GM18517 (cell line): ENCODE measurements at regions not wholly inside any gene's neighbourhood (a gene's known extent, or its start where the extent isn't known, plus 50 kb on each side); places are given as distances from the start of the nearest gene placed in this dataset.

Experiments used
- ATAC-seq: cut with Tn5 transposase; IDR thresholded peaks from one replicate; pipeline ENCODE4 v1.9.1; 2021; ENCODE audit warnings: mild to moderate bottlenecking, moderate library complexity; ENCODE audit not compliant: unreplicated experiment

DNA sequence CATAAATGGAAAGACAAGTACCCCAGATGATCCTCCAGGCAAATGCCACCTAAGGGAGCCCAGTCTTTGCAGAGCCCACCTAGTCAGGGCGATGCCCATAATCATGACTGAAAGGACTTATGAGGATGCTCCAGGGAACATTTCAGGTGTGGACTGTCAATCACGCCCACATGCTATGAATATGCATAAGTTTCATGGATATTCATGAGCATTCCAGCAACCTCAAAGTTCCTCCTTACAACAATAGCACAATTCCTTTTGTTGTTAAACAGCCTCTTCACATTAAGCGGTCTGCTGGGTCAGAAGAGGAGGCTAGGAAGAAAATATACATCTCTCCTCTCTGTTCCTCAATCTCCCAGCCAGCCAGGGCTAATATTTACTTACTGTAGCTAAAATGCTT lies 161.6 kb downstream of the C5orf15 start:
- ATAC-seq: no peak

DNA sequence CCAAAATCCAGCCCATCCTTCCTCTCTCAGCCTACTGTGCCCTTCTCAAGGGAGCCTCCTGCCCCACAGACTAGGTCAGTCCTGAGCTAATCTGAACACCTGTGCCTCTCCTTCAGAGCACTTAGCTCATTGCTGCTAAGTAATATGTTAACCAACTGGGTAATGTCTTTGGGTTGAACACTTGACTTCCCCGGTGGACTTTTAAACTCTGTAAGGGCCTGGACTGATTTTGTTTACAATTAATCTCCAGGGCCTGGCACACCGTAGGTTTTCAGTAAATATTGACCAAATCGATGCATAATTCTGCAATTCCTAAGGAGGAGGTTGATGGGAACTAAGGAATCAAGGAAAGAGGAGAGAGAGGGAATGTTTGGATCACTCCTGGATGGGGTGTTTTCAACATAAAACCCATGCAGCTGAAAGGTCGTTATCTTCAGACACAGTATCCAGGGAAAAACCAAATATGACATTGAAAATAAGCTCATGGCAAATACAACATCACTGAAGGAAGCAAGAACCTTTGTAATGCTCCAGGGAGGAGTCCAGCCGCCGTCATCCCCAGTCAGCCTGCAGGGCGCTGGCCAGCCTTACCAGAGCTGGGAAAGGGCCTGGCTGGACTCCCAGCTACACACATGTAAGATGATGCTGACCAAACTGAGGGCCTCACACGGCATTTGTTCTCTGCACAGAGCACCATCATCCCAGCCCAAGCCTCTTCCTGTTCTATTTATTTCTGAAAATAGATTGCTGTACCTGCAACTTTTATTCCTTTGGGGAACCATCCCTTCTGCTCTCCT lies 166.3 kb downstream of the C5orf15 start:
- ATAC-seq: no peak

- no peak for ATAC-seq
Observed at GRCh38 chr5:133801431-133801830, 167.0 kb downstream of the C5orf15 start.

DNA sequence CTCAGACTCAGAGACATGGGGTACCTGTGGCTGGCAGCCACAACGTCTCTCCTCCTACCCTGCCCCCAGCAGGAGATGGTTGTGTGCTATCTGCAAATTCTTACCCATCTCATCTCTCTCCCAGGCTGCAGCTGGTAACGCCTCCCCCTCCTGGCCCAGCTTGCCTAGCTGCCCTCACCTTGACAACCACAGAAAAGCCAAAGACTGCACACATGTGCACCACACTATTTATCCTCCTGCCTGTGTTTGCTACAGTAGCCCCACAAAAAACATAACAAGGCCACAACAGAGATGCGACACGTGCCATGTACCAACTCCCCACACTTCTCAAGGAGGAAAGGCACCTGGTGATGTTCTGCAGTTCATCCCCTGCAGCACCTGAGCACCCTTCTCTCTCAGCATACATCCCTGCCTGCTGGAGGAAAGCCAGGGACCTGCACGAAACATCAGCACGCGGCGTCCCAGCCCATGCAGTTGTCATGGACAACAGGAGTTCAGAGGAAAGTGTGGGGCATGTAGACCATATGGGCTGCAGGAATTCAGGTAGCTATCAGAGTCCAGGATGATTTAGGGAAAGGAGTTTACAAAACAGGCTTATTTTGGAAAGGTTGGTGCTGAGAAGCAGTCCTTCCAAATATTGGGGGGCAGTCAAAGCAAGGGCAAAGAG lies 168.7 kb downstream of the C5orf15 start:
- ATAC-seq: no peak

- ATAC-seq: no peak
Observed at GRCh38 chr5:133797167-133797566, 171.3 kb downstream of the C5orf15 start.

DNA sequence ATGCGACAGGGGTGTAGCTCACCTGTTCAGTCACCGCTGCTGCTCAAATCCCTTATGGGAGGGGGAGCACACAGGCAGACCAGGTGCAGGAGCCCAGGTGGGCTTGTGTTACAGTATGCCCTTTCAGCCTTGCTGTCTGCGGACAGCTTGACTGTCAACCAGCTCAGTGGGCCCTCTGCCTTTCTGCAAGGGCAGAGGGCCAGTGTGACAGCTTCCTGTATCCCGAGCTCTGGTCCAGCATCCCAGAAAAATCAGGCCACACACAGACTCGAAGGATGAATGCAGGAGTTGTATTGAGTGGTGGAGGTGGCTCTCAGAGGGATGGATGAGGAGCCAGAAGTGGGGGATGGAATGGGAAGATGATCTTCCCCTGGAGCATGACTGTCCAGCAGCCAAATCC lies 172.2 kb downstream of the C5orf15 start:
- no peak for ATAC-seq

DNA sequence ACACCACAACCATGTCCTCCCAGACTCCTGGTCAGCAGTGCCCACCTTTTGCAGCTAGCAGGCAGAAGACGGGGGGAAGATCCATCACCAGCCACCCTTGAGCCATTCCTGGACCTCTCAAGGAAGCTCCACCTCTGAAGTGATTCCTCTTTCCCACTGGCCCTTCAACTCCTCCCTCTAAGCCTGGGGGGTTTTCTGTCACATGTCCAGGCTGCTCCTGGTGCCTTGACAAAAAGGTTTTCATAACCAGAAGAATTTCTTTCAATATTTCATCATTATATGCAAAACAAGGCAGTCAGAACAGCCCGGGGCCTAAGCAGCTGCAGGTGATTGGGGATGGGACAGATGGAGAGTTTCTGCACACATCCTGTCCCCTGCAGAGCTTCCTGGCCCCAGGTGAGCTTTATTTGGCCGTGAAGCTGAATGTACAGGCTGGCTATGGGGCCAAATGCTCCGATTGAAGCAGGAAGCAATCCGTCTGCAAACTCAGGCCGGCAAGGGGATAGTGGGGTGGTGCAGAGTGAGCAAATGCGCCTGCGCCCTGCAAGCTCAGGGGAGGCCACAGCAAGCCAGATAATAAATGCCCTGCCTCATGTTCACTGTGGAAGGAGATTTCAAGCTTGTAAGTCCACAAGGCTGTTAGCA lies 173.5 kb downstream of the C5orf15 start:
- no peak for ATAC-seq

GRCh38 chr5:133793756-133794465 lies 174.5 kb downstream of the C5orf15 start:
- ATAC-seq: no peak

DNA sequence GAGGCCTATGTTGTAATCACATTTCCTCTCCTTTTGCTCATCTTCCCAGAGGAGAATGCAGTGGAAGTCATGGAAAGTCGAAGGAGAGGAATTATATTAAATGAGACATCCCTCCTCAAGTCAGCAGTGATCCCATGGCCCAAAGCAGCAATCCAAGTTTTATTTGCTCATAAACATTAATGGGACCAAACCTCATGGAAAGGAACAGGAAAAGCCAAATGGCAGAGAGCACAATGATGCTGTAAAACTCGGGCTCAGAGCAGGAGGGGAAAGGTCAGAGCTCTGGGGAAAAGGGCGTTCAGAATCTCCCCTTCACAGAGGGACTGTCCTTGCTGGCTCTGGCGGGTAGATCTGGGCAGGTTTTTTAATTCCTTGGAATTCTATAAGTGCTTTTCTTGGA lies 175.8 kb downstream of the C5orf15 start:
- ATAC-seq: no peak

DNA sequence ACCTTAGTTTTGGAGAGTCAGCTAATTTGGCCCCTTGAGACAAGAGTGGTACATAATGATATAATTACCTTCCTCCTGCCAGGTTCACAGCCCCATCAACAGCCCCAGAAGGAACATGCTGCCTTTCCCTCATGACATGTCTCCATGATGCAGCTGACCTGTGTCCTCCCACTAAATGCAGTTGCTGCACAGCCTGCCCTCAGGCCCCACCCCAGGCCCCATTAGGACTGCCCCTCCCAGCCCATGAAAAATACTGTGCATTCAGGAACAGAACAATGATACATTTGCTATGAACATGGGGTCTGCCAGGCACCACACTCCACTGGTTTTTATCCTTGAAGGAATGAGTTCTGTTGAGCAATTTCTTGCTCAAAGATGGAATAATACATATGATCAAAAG lies 176.4 kb downstream of the C5orf15 start:
- no peak for ATAC-seq

GRCh38 chr5:133790898-133791297 lies 177.5 kb downstream of the C5orf15 start:
- no peak for ATAC-seq

GRCh38 chr5:133789428-133789827 lies 177.1 kb upstream of the FSTL4 start:
- ATAC-seq: no peak

- no peak for ATAC-seq
Observed at GRCh38 chr5:133788121-133788520, 175.8 kb upstream of the FSTL4 start.

DNA sequence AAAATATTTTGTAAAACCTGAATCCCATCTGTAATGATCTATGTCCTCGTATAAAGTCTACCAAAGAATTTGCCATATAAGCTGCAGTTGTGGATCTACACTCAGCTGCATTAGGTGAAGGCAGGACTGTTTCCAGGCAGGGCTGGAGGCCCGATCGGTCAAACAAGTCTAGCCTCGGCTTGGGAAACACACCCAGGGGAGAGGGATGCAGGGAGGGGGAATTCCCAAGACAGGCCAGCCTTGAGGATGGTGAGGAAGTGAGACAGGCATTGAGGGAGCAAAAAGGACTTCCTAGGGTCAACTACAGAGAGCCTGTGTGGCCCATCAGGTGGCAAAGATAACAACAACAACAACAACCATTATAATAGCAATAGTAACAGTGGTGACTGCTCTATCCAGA lies 174.1 kb upstream of the FSTL4 start:
- no peak for ATAC-seq

- ATAC-seq: no peak
Observed at GRCh38 chr5:133785182-133785581, 172.8 kb upstream of the FSTL4 start.

- no peak for ATAC-seq
Observed at GRCh38 chr5:133783481-133783880, 171.1 kb upstream of the FSTL4 start.

GRCh38 chr5:133782736-133783135 lies 170.4 kb upstream of the FSTL4 start:
- ATAC-seq: no peak

DNA sequence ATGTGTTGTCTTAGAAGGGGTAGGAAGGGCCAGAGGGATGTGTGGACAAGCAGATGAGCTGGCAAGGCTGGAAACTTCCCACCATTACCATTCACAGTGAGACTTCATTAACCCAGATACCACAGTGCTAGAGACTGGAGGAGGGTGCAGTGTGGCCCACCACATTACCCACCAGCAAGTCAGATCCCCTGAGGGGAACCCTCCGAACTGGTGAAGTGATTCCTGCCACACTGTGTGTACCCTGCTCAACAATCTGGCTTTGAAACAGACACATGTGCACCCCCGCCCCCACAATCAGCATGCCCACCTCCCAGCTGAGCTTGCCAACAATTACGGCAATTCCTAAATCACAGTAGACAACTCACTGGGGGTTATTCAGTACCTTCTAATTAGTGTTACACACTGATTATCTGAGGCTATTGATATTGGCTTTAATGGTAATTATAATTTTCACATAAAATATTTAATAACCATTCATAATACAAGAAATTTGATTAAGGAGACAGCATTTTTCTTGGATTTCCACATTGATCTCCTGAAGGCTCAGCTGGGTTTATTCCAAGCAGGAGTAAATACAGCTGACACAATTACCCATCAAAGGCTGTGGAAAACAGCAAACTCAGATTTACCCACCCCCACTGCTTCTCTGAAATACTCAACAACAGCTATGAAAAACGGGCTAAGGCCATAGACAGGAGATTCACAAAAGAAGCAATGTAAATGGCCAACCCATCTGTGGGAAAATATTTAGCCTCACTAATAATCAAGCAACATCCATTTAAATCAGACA lies 169.3 kb upstream of the FSTL4 start:
- no peak for ATAC-seq

DNA sequence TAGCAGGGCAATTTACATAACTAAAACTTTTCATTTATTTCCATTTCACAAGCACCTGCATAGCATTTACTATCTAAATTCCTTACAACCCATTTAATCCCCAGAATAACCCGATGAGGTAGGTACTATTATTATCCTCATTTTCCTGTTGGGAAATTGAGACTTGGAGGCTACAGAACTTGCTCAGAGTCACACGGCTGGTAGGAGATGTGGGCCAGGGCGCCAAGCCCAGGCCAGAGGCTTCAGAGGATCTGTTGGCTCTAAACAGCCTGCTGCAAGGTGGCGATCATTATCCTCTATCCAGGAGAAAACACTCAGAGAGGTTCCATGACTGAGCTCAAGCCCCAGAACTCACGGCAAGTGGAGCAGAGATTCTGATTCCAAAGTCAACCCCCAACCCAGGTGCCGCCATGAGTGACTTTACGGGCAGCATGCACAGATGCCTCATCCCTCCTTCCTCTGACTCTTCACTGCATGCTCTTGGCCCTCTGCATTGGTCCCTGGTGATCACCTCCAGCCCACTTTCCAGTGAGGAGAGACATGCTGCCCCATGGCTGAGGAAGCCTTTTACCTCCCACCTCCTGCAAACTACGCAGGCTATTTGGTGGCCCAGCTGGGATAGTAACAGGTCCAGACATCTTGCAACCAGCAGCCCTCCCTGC lies 168.4 kb upstream of the FSTL4 start:
- no peak for ATAC-seq

DNA sequence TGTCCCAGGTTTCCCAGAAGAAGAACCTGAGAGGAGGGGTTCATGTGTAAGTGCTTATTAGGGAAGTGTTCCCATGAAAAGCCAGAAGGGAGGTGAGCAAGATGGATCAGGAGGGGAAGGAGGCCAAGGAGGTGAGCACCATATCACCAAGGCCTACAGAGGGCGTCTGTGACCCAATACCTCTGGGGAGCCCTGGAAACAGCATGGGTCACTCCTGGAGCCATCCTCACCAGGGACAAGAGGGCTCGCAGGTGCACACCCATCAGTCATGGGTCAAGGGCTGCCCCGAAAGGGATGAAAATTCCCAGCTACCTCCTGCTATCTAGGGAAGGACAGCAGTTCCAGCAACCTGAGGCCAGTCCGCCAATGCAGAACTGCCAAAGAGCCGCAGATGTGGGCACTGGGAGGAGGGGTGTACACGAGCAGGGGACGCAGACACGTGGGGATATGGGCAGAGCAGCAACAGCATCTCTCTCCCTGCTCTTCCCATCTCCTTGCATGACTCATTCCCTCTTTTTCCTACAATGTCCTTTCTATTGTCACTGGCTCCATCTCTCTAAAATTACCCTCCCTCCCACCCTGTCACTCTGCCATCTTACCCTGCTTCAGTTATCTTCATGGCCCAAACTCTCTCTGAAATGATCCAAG lies 167.6 kb upstream of the FSTL4 start:
- no peak for ATAC-seq
